ENCODE measurements at regions not wholly inside any gene's neighbourhood (a gene's known extent, or its start where the extent isn't known, plus 50 kb on each side); places are given as distances from the start of the nearest gene placed in this dataset.
"Not testable (repeated sequence)": the region's sequence is repeated elsewhere in the genome, so short reads cannot be mapped to it uniquely, and the experiment has no call there.

GRCh38 chr13:88377852-88378251 lies 706.7 kb downstream of the SLITRK5 start:
- no peak for DNase-seq (ENCODE audit: low read depth in 2 of 2, low spot score in 1 of 2)

GRCh38 chr13:88384542-88384941 lies 713.4 kb downstream of the SLITRK5 start:
- DNase-seq (ENCODE audit: low read depth in 2 of 2, low spot score in 1 of 2): no peak

- DNase-seq (ENCODE audit: low read depth in 2 of 2, low spot score in 1 of 2): no peak
Observed at GRCh38 chr13:88395804-88396203, 724.6 kb downstream of the SLITRK5 start.

GRCh38 chr13:88411696-88412095 lies 740.5 kb downstream of the SLITRK5 start:
- DNase-seq (ENCODE audit: low read depth in 2 of 2, low spot score in 1 of 2): no peak

- DNase-seq (ENCODE audit: low read depth in 2 of 2, low spot score in 1 of 2): no peak
Observed at GRCh38 chr13:88417801-88418200, 746.6 kb downstream of the SLITRK5 start.

GRCh38 chr13:88424463-88424862 lies 753.3 kb downstream of the SLITRK5 start:
- no peak for DNase-seq (ENCODE audit: low read depth in 2 of 2, low spot score in 1 of 2)

- DNase-seq (ENCODE audit: low read depth in 2 of 2, low spot score in 1 of 2): no peak
Observed at GRCh38 chr13:88426661-88427060, 755.5 kb downstream of the SLITRK5 start.

- DNase-seq (ENCODE audit: low read depth in 2 of 2, low spot score in 1 of 2): no peak
Observed at GRCh38 chr13:88429862-88430261, 758.7 kb downstream of the SLITRK5 start.

GRCh38 chr13:88434953-88435352 lies 763.8 kb downstream of the SLITRK5 start:
- no peak for DNase-seq (ENCODE audit: low read depth in 2 of 2, low spot score in 1 of 2)

- DNase-seq (ENCODE audit: low read depth in 2 of 2, low spot score in 1 of 2): no peak
Observed at GRCh38 chr13:88436974-88437373, 765.8 kb downstream of the SLITRK5 start.

- DNase-seq (ENCODE audit: low read depth in 2 of 2, low spot score in 1 of 2): no peak
Observed at GRCh38 chr13:88450515-88450914, 779.3 kb downstream of the SLITRK5 start.

- DNase-seq (ENCODE audit: low read depth in 2 of 2, low spot score in 1 of 2): no peak
Observed at GRCh38 chr13:88456151-88456550, 785.0 kb downstream of the SLITRK5 start.

- DNase-seq (ENCODE audit: low read depth in 2 of 2, low spot score in 1 of 2): no peak
Observed at GRCh38 chr13:88459331-88459730, 788.2 kb downstream of the SLITRK5 start.

GRCh38 chr13:88461272-88462009 lies 790.3 kb downstream of the SLITRK5 start:
- no peak for DNase-seq (ENCODE audit: low read depth in 2 of 2, low spot score in 1 of 2)

- DNase-seq (ENCODE audit: low read depth in 2 of 2, low spot score in 1 of 2): no peak
Observed at GRCh38 chr13:88464851-88465250, 793.7 kb downstream of the SLITRK5 start.

GRCh38 chr13:88472316-88472715 lies 801.1 kb downstream of the SLITRK5 start:
- no peak for DNase-seq (ENCODE audit: low read depth in 2 of 2, low spot score in 1 of 2)

GRCh38 chr13:88483202-88483601 lies 812.0 kb downstream of the SLITRK5 start:
- no peak for DNase-seq (ENCODE audit: low read depth in 2 of 2, low spot score in 1 of 2)

- DNase-seq (ENCODE audit: low read depth in 2 of 2, low spot score in 1 of 2): no peak
Observed at GRCh38 chr13:88507909-88508308, 836.7 kb downstream of the SLITRK5 start.

- DNase-seq (ENCODE audit: low read depth in 2 of 2, low spot score in 1 of 2): not testable (repeated sequence)
Observed at GRCh38 chr13:88512993-88513392, 841.8 kb downstream of the SLITRK5 start.

- no peak for DNase-seq (ENCODE audit: low read depth in 2 of 2, low spot score in 1 of 2)
Observed at GRCh38 chr13:88526186-88526852, 855.1 kb downstream of the SLITRK5 start.

GRCh38 chr13:88526853-88527215 lies 855.7 kb downstream of the SLITRK5 start:
- DNase-seq (ENCODE audit: low read depth in 2 of 2, low spot score in 1 of 2): no peak

- DNase-seq (ENCODE audit: low read depth in 2 of 2, low spot score in 1 of 2): no peak
Observed at GRCh38 chr13:88541994-88542393, 870.8 kb downstream of the SLITRK5 start.

GRCh38 chr13:88544836-88545235 lies 873.7 kb downstream of the SLITRK5 start:
- no peak for DNase-seq (ENCODE audit: low read depth in 2 of 2, low spot score in 1 of 2)
